ENCODE measurements at regions not wholly inside any gene's neighbourhood (a gene's known extent, or its start where the extent isn't known, plus 50 kb on each side); places are given as distances from the start of the nearest gene placed in this dataset.

DNA sequence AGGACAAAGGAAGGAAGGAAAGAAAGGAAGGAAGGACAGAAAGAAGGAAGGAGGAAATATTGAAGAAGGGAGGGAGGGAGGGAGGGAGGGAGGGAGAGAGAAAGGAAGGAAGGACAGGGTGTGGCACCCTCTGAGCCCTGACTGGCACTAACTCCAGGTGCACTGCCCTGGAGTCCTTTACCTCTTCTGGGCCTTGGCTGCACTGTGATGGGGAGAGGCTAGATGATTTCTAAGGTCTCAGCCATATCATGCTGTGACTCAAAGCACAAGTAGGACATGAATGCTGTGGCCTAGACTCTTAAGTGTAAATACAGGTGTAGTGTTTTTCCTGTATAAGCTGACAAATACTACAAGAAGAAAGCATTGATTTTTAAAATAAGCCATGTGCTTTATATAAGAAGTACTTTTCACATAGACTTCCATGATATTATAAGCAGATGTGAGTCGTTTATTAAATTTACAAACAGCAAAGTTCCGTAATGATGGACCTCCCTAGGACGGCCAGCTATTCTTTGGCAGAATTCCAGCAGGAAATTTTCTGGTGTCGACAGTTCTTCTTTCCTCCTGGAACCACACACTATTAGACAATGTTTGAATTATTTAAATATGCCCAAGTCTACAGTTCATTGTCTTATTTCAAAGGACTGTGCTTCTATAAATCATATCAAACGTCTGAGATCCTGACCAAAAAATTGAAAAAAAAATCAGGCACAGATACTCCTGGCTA, 213.8 kb upstream of the C2CD4B start:
- H3K9ac ChIP-seq (ENCODE audit: low read depth, low read length): no peak overlapping the region
- no peaks in the 10 kb centered on the region for H3K4me1 ChIP-seq (ENCODE audit: insufficient read depth, low read length)
- H3K4me3 ChIP-seq (ENCODE audit: low read length): no peak overlapping the region
- no peaks in the 10 kb centered on the region for H3K9me3 ChIP-seq (ENCODE audit: insufficient read depth, low read depth, low read length)
- H3K36me3 ChIP-seq (ENCODE audit: insufficient read depth, low read depth, low read length): no peaks in the 10 kb centered on the region
- 0 out of 2 replicates have a peak, but pooled peaks cover 5% of the 10 kb centered on the region for H3K27me3 ChIP-seq (ENCODE audit: insufficient read depth, low read length)
- H3K27ac ChIP-seq (ENCODE audit: low read length): no peak overlapping the region

- Histone ChIP-seq H3K4me3 (ENCODE audit: low read length) (no peak overlapping the region), H3K36me3 (ENCODE audit: insufficient read depth, low read depth, low read length) (no peaks in the 10 kb centered on the region), H3K27me3 (ENCODE audit: insufficient read depth, low read length) (0 out of 2 replicates have a peak, but pooled peaks cover 5% of the 10 kb centered on the region), H3K9ac (ENCODE audit: low read depth, low read length) (no peak overlapping the region), H3K27ac (ENCODE audit: low read length) (no peak overlapping the region), H3K9me3 (ENCODE audit: insufficient read depth, low read depth, low read length) (no peaks in the 10 kb centered on the region), H3K4me1 (ENCODE audit: insufficient read depth, low read length) (no peaks in the 10 kb centered on the region)
Observed at GRCh38 chr15:62380011-62380410, 214.9 kb upstream of the C2CD4B start.

DNA sequence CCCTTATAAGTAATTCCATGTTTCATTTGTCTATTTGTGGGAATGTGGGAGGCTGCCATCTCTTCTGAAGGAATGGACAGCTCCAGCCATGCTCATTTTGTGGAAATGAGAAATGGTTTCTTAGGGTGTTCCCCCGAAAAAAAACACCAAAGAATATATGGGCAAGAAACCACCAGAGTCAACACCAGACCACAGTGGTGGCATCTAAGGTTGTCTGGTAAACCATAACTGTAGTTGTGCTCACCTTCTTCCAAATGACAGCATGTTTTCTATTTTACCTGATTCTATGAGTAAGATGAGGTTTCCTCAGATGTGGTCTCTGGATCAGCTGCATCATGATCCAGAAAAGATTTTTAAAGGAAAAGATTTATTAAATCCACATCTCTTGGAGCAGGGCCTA, 217.0 kb upstream of the C2CD4B start:
- H3K4me3 ChIP-seq (ENCODE audit: low read length): no peak overlapping the region
- 0 out of 2 replicates have a peak, but pooled peaks cover 5% of the 10 kb centered on the region for H3K27me3 ChIP-seq (ENCODE audit: insufficient read depth, low read length)
- no peaks in the 10 kb centered on the region for H3K36me3 ChIP-seq (ENCODE audit: insufficient read depth, low read depth, low read length)
- no peak overlapping the region for H3K9ac ChIP-seq (ENCODE audit: low read depth, low read length)
- H3K9me3 ChIP-seq (ENCODE audit: insufficient read depth, low read depth, low read length): no peaks in the 10 kb centered on the region
- H3K4me1 ChIP-seq (ENCODE audit: insufficient read depth, low read length): no peaks in the 10 kb centered on the region
- no peak overlapping the region for H3K27ac ChIP-seq (ENCODE audit: low read length)

- peaks cover 15% of the 10 kb centered on the region for H3K4me1 ChIP-seq (ENCODE audit: insufficient read depth, low read length)
- H3K27ac ChIP-seq (ENCODE audit: low read length): no peak within 1 kb of the TSS
- H3K4me3 ChIP-seq (ENCODE audit: low read length): peak within 1 kb of the TSS; percentile 95
- H3K27me3 ChIP-seq (ENCODE audit: insufficient read depth, low read length): peaks cover 24% of the 10 kb centered on the region
- H3K36me3 ChIP-seq (ENCODE audit: insufficient read depth, low read depth, low read length): no peaks in the 10 kb centered on the region
- H3K9me3 ChIP-seq (ENCODE audit: insufficient read depth, low read depth, low read length): no peaks in the 10 kb centered on the region
- H3K9ac ChIP-seq (ENCODE audit: low read depth, low read length): peak within 1 kb of the TSS; percentile 84
Observed at GRCh38 chr15:62389885-62390790, 225.1 kb upstream of the C2CD4B start, which contains the start of gene TLN2. TSS of gene TLN2 (plus strand) at chr15:62390550.

- Histone ChIP-seq H3K27ac (ENCODE audit: low read length) (no peak overlapping the region), H3K4me3 (ENCODE audit: low read length) (peak overlapping the region; percentile 95), H3K9me3 (ENCODE audit: insufficient read depth, low read depth, low read length) (no peaks in the 10 kb centered on the region), H3K27me3 (ENCODE audit: insufficient read depth, low read length) (peaks cover 24% of the 10 kb centered on the region), H3K4me1 (ENCODE audit: insufficient read depth, low read length) (peaks cover 15% of the 10 kb centered on the region), H3K9ac (ENCODE audit: low read depth, low read length) (peak overlapping the region; percentile 70), H3K36me3 (ENCODE audit: insufficient read depth, low read depth, low read length) (no peaks in the 10 kb centered on the region)
Observed at GRCh38 chr15:62390791-62391640, 225.9 kb upstream of the C2CD4B start.

DNA sequence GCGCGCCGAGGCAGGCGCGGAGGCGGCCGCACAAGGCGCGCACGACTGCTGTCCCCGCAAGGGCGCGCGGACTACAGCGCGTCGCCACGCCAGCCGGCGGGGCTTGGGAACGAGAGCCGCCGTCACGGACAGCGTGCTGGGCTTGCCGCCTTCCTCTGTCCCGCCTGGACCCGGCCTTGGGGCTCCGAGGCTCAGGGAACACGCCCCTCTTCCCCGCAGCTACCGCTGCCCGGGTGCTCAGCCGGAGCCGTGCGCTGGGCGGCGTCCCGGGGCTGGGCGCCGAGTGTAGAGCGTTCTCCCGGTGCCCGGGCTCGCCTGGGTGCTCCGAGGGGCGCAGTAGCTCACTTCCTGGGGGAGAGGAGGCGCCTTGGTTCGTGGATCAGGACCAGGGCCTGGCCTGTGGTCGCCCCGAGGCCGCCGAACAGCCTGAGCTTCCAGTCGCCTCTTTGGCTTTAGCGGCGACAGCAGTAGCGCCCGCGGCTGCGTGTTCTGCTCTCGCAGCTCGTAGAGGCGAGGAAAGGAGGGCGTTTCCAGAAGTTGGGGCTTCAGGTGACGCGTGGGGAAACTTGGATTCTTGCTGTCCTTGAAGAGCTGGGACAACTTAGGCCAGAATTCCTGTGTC, 226.7 kb upstream of the C2CD4B start:
- Histone ChIP-seq H3K4me3 (ENCODE audit: low read length) (peak overlapping the region; percentile 95), H3K27me3 (ENCODE audit: insufficient read depth, low read length) (peaks cover 24% of the 10 kb centered on the region), H3K36me3 (ENCODE audit: insufficient read depth, low read depth, low read length) (no peaks in the 10 kb centered on the region), H3K27ac (ENCODE audit: low read length) (no peak overlapping the region), H3K9ac (ENCODE audit: low read depth, low read length) (peak overlapping the region; percentile 70; the same call in 1 of the 2 replicates), H3K4me1 (ENCODE audit: insufficient read depth, low read length) (peaks cover 15% of the 10 kb centered on the region), H3K9me3 (ENCODE audit: insufficient read depth, low read depth, low read length) (no peaks in the 10 kb centered on the region)

DNA sequence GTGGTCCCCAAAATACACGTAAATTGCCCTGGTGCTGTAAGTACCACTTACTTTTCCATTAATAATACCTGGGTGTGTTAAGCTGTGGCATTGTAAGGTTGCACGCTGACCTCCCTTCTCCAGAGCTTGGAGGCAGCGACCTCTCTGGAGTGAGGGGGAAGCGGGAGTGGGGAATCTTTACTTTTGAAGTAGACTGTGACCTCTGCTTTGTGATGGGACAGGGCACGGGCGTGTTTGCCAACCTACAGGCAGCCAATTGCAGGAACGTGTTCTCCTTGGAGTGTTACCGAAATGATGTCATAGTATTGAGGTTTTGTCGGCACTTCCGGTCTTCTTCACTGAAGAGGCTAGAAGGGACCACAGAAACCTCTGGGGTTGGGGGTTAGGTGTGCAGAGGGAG, 227.3 kb upstream of the C2CD4B start:
- Histone ChIP-seq H3K27ac (ENCODE audit: low read length) (no peak overlapping the region), H3K4me1 (ENCODE audit: insufficient read depth, low read length) (peaks cover 15% of the 10 kb centered on the region), H3K4me3 (ENCODE audit: low read length) (peak overlapping the region; percentile 95), H3K9ac (ENCODE audit: low read depth, low read length) (peak overlapping the region; percentile 70; the same call in 1 of the 2 replicates), H3K27me3 (ENCODE audit: insufficient read depth, low read length) (peaks cover 24% of the 10 kb centered on the region), H3K36me3 (ENCODE audit: insufficient read depth, low read depth, low read length) (no peaks in the 10 kb centered on the region), H3K9me3 (ENCODE audit: insufficient read depth, low read depth, low read length) (no peaks in the 10 kb centered on the region)

- Histone ChIP-seq H3K27ac (ENCODE audit: low read length) (no peak overlapping the region), H3K4me3 (ENCODE audit: low read length) (no peak overlapping the region), H3K36me3 (ENCODE audit: insufficient read depth, low read depth, low read length) (no peaks in the 10 kb centered on the region), H3K9me3 (ENCODE audit: insufficient read depth, low read depth, low read length) (peaks cover 8% of the 10 kb centered on the region), H3K27me3 (ENCODE audit: insufficient read depth, low read length) (peaks cover 24% of the 10 kb centered on the region), H3K4me1 (ENCODE audit: insufficient read depth, low read length) (peaks cover 15% of the 10 kb centered on the region), H3K9ac (ENCODE audit: low read depth, low read length) (no peak overlapping the region)
Observed at GRCh38 chr15:62393196-62393595, 228.1 kb upstream of the C2CD4B start.

DNA sequence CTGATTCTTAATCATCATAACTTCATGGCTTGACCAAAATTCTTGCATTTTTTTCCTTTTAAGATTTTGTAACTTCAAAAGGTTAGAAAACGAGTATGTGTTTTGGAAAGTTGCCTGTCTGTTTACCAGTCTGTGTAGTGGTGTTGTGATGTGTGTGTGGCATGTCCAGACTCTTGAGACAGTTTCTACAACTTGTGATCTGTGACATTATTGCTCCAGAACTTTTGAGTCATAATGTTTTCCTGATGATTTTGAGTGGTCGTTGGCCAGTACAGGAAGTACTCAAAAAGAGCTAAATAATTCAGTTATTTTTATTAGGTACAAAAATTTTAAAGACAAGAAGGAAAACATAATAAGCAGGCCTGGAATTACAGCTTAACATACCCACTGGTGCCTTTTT, 229.0 kb upstream of the C2CD4B start:
- peaks cover 24% of the 10 kb centered on the region for H3K27me3 ChIP-seq (ENCODE audit: insufficient read depth, low read length)
- peaks cover 17% of the 10 kb centered on the region for H3K9me3 ChIP-seq (ENCODE audit: insufficient read depth, low read depth, low read length)
- peaks cover 15% of the 10 kb centered on the region for H3K4me1 ChIP-seq (ENCODE audit: insufficient read depth, low read length)
- no peaks in the 10 kb centered on the region for H3K36me3 ChIP-seq (ENCODE audit: insufficient read depth, low read depth, low read length)
- no peak overlapping the region for H3K27ac ChIP-seq (ENCODE audit: low read length)
- H3K4me3 ChIP-seq (ENCODE audit: low read length): no peak overlapping the region
- H3K9ac ChIP-seq (ENCODE audit: low read depth, low read length): no peak overlapping the region

DNA sequence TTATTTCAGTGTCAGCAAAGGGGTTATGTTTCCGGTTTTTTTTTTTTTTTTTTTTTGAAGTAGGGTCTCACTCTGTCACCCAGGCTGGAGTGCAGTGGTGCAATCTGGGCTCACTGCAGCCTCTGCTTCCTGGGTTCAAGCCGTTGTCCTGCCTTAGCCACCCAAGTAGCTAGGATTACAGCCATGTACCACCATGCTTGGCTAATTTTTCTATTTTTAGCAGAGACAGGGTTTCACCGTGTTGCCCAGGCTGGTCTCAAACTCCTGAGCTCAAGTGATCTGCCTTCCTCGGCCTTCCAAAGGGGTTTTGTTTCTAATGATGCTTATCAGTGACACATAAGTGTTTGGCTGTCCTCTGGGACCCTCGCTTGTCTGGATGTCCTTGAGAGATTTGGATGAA, 235.7 kb upstream of the C2CD4B start:
- no peaks in the 10 kb centered on the region for H3K27me3 ChIP-seq (ENCODE audit: insufficient read depth, low read length)

GRCh38 chr15:62402687-62403086, 237.6 kb upstream of the C2CD4B start:
- Histone ChIP-seq H3K27ac (ENCODE audit: low read length) (no peak overlapping the region), H3K27me3 (ENCODE audit: insufficient read depth, low read length) (no peaks in the 10 kb centered on the region), H3K9me3 (ENCODE audit: insufficient read depth, low read depth, low read length) (peaks cover 28% of the 10 kb centered on the region)

More for the DNA sequence above, 235.7 kb upstream of the C2CD4B start:
- Histone ChIP-seq H3K36me3 (ENCODE audit: insufficient read depth, low read depth, low read length) (no peaks in the 10 kb centered on the region), H3K9ac (ENCODE audit: low read depth, low read length) (no peak overlapping the region), H3K27ac (ENCODE audit: low read length) (no peak overlapping the region), H3K9me3 (ENCODE audit: insufficient read depth, low read depth, low read length) (peaks cover 31% of the 10 kb centered on the region), H3K4me1 (ENCODE audit: insufficient read depth, low read length) (no peaks in the 10 kb centered on the region), H3K4me3 (ENCODE audit: low read length) (no peak overlapping the region)

More at GRCh38 chr15:62402687-62403086, 237.6 kb upstream of the C2CD4B start:
- Histone ChIP-seq H3K4me3 (ENCODE audit: low read length) (no peak overlapping the region), H3K4me1 (ENCODE audit: insufficient read depth, low read length) (no peaks in the 10 kb centered on the region), H3K9ac (ENCODE audit: low read depth, low read length) (no peak overlapping the region), H3K36me3 (ENCODE audit: insufficient read depth, low read depth, low read length) (no peaks in the 10 kb centered on the region)

All from iPS-20b (cell line).